ENCODE measurements at regions not wholly inside any gene's neighbourhood (a gene's known extent, or its start where the extent isn't known, plus 50 kb on each side); places are given as distances from the start of the nearest gene placed in this dataset.

DNA sequence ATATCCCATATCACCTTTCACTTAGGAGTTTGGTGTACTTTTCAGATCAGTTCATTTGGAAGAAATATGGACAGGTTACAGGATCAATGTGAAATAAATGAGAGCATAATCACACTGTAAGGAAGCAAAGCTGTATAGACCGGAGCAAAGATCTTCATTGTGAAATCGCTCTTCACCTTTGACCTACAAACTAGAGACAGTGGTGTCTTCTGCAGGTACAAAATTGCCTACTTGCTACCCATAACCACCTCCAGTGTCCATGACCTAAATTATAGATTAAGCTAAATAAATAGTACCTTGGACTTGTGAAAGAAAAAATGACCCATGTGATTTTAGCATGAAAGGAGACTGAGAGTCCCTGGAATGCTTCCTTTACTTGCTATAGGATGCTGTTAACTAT is 379.5 kb upstream of the SUCLG2 start:
- H2AFZ ChIP-seq (ENCODE audit: low read length) = no peak overlapping the region
- no peaks in the 10 kb centered on the region for H3F3A ChIP-seq (ENCODE audit: insufficient read depth, low read length)
- no peaks in the 10 kb centered on the region for H3K27me3 ChIP-seq (ENCODE audit: insufficient read depth, low read length)
- no peaks in the 10 kb centered on the region for H4K20me1 ChIP-seq (ENCODE audit: insufficient read depth, low read length)
- H3K36me3 ChIP-seq (ENCODE audit: insufficient read depth, low read length) = no peaks in the 10 kb centered on the region
- H3K9me3 ChIP-seq (ENCODE audit: low read length) = no peaks in the 10 kb centered on the region
- H3K4me2 ChIP-seq (ENCODE audit: low read length) = no peak overlapping the region
- no peaks in the 10 kb centered on the region for H3K79me2 ChIP-seq (ENCODE audit: insufficient read depth, low read length)
- H3K9me2 ChIP-seq (ENCODE audit: low read depth, low read length) = no peaks in the 10 kb centered on the region
- H3K9ac ChIP-seq (ENCODE audit: low read length) = no peak overlapping the region
- no peak overlapping the region for H3K4me3 ChIP-seq (ENCODE audit: low read depth, low read length, poor library complexity, severe bottlenecking)
- H3K4me1 ChIP-seq (ENCODE audit: insufficient read depth, low read length, severe bottlenecking) = no peaks in the 10 kb centered on the region
- H3K27ac ChIP-seq (ENCODE audit: low read depth, low read length, poor library complexity, severe bottlenecking) = no peak overlapping the region
- no peak for TF ChIP-seq EZH2 (IDR thresholded peaks at IDR 0.05; ENCODE audit: borderline replicate concordance, low read length)

- no peak overlapping the region for H3K4me2 ChIP-seq (ENCODE audit: low read length)
- no peaks in the 10 kb centered on the region for H3K27me3 ChIP-seq (ENCODE audit: insufficient read depth, low read length)
- no peaks in the 10 kb centered on the region for H3K4me1 ChIP-seq (ENCODE audit: insufficient read depth, low read length, severe bottlenecking)
- H3K79me2 ChIP-seq (ENCODE audit: insufficient read depth, low read length) = no peaks in the 10 kb centered on the region
- H3K9me3 ChIP-seq (ENCODE audit: low read length) = no peaks in the 10 kb centered on the region
- H3K36me3 ChIP-seq (ENCODE audit: insufficient read depth, low read length) = no peaks in the 10 kb centered on the region
- TF ChIP-seq EZH2 (IDR thresholded peaks at IDR 0.05; ENCODE audit: borderline replicate concordance, low read length) = no peak
- TF ChIP-seq, protein P1, sequence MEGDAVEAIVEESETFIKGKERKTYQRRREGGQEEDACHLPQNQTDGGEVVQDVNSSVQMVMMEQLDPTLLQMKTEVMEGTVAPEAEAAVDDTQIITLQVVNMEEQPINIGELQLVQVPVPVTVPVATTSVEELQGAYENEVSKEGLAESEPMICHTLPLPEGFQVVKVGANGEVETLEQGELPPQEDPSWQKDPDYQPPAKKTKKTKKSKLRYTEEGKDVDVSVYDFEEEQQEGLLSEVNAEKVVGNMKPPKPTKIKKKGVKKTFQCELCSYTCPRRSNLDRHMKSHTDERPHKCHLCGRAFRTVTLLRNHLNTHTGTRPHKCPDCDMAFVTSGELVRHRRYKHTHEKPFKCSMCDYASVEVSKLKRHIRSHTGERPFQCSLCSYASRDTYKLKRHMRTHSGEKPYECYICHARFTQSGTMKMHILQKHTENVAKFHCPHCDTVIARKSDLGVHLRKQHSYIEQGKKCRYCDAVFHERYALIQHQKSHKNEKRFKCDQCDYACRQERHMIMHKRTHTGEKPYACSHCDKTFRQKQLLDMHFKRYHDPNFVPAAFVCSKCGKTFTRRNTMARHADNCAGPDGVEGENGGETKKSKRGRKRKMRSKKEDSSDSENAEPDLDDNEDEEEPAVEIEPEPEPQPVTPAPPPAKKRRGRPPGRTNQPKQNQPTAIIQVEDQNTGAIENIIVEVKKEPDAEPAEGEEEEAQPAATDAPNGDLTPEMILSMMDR (IDR thresholded peaks at IDR 0.05; ENCODE audit: low read length) = no peak
- no peak overlapping the region for H3K4me3 ChIP-seq (ENCODE audit: low read depth, low read length, poor library complexity, severe bottlenecking)
- no peak overlapping the region for H3K27ac ChIP-seq (ENCODE audit: low read depth, low read length, poor library complexity, severe bottlenecking)
- H3K9ac ChIP-seq (ENCODE audit: low read length) = no peak overlapping the region
- H2AFZ ChIP-seq (ENCODE audit: low read length) = no peak overlapping the region
- no peaks in the 10 kb centered on the region for H4K20me1 ChIP-seq (ENCODE audit: insufficient read depth, low read length)
- no peaks in the 10 kb centered on the region for H3K9me2 ChIP-seq (ENCODE audit: low read depth, low read length)
- no peaks in the 10 kb centered on the region for H3F3A ChIP-seq (ENCODE audit: insufficient read depth, low read length)
Measured at GRCh38 chr3:68032209-68032608, 377.8 kb upstream of the SUCLG2 start.

DNA sequence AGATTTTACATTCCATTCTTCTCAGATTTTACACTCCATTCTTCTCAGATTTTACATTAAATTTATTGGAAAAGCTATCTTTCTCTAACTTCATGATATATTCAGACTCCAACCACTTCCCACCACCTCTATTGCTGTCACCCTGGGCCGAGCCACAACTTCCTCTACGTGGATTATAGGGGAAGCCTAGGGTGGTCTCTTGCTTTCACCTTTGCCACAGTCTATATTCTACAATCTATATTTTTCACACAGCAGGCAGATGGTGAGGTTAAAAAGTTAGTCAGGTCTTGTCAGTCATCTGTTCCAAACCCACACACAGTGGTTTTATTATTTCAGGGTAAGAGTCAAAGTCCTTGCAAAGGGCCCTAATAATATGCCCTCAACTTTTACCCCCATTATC is 370.8 kb upstream of the SUCLG2 start:
- H3K4me2 ChIP-seq (ENCODE audit: low read length) = no peak overlapping the region

DNA sequence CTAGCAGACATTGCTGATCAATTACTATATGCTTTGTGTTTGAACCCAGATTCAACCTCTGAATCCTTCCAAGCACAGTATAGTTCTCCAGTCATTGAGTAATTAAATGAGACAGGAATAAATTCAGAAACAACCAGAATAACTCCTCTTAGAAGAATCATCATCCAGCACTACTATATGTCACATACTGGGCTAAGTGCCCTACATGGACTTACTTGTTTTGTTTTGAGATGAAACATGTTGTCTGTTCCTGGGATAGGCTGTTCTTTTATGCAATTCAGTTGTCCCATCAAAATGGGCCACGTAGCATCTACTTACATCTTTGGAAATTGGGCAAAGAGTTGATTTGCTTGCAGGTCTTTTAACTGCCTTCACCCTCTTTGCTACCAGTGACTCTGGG is 365.5 kb upstream of the SUCLG2 start:
- no peak for TF ChIP-seq EZH2 (IDR thresholded peaks at IDR 0.05; ENCODE audit: borderline replicate concordance, low read length)
- TF ChIP-seq, protein P1 (IDR thresholded peaks at IDR 0.05; ENCODE audit: low read length) = no peak
- Histone ChIP-seq H3K4me3 (ENCODE audit: low read depth, low read length, poor library complexity, severe bottlenecking) (no peak overlapping the region), H3K27me3 (ENCODE audit: insufficient read depth, low read length) (no peaks in the 10 kb centered on the region), H3K79me2 (ENCODE audit: insufficient read depth, low read length) (no peaks in the 10 kb centered on the region), H3K36me3 (ENCODE audit: insufficient read depth, low read length) (no peaks in the 10 kb centered on the region), H3K9me3 (ENCODE audit: low read length) (no peaks in the 10 kb centered on the region), H3K9me2 (ENCODE audit: low read depth, low read length) (no peaks in the 10 kb centered on the region), H4K20me1 (ENCODE audit: insufficient read depth, low read length) (no peaks in the 10 kb centered on the region), H3K9ac (ENCODE audit: low read length) (no peak overlapping the region), H3K4me2 (ENCODE audit: low read length) (no peak overlapping the region), H3K4me1 (ENCODE audit: insufficient read depth, low read length, severe bottlenecking) (no peaks in the 10 kb centered on the region), H2AFZ (ENCODE audit: low read length) (no peak overlapping the region), H3F3A (ENCODE audit: insufficient read depth, low read length) (no peaks in the 10 kb centered on the region), H3K27ac (ENCODE audit: low read depth, low read length, poor library complexity, severe bottlenecking) (no peak overlapping the region)

More for the DNA sequence above, 370.8 kb upstream of the SUCLG2 start:
- Histone ChIP-seq H3K9ac (ENCODE audit: low read length) (no peak overlapping the region), H3K4me3 (ENCODE audit: low read depth, low read length, poor library complexity, severe bottlenecking) (no peak overlapping the region), H3K9me2 (ENCODE audit: low read depth, low read length) (no peaks in the 10 kb centered on the region), H4K20me1 (ENCODE audit: insufficient read depth, low read length) (no peaks in the 10 kb centered on the region), H2AFZ (ENCODE audit: low read length) (no peak overlapping the region), H3K4me1 (ENCODE audit: insufficient read depth, low read length, severe bottlenecking) (no peaks in the 10 kb centered on the region), H3K9me3 (ENCODE audit: low read length) (no peaks in the 10 kb centered on the region), H3K27me3 (ENCODE audit: insufficient read depth, low read length) (no peaks in the 10 kb centered on the region), H3K27ac (ENCODE audit: low read depth, low read length, poor library complexity, severe bottlenecking) (no peak overlapping the region), H3K79me2 (ENCODE audit: insufficient read depth, low read length) (no peaks in the 10 kb centered on the region), H3F3A (ENCODE audit: insufficient read depth, low read length) (no peaks in the 10 kb centered on the region), H3K36me3 (ENCODE audit: insufficient read depth, low read length) (no peaks in the 10 kb centered on the region)
- no peak for TF ChIP-seq EZH2 (IDR thresholded peaks at IDR 0.05; ENCODE audit: borderline replicate concordance, low read length)
- TF ChIP-seq, protein P1 (IDR thresholded peaks at IDR 0.05; ENCODE audit: low read length) = no peak

Measured in OCI-LY1 (cell line).